GM12892 (cell line): ENCODE measurements at regions not wholly inside any gene's neighbourhood (a gene's known extent, or its start where the extent isn't known, plus 50 kb on each side); places are given as distances from the start of the nearest gene placed in this dataset.
"Not testable (repeated sequence)": the region's sequence is repeated elsewhere in the genome, so short reads cannot be mapped to it uniquely, and the experiment has no call there.

Experiments used
- DNase-seq: peaks from one replicate; pipeline ENCODE4 v3.0.0; 2011; ENCODE audit not compliant: insufficient read length
- FAIRE-seq: peaks from 2 replicates; lab custom pipeline; 2011; peaks lifted over from hg19 to GRCh38; lab: Jason Lieb, UNC
- POLR2A ChIP-seq: IDR thresholded peaks from 2 replicates; pipeline ENCODE4 v1.6.1; 2011; ENCODE audit warnings: low read depth, low read length, control low read depth
- POLR2AphosphoS5 ChIP-seq: IDR thresholded peaks from 2 replicates; pipeline ENCODE4 v1.6.1; 2011; ENCODE audit warnings: low read depth, low read length, control low read depth
- TAF1 ChIP-seq: IDR thresholded peaks from 2 replicates; pipeline ENCODE4 v1.6.1; 2011; ENCODE audit warnings: low read depth, mild to moderate bottlenecking, control low read depth, low read length, borderline replicate concordance

- no peak for FAIRE-seq
- no peak for DNase-seq
Measured at GRCh38 chr15:26201177-26201858, 338.2 kb upstream of the ATP10A start.

DNA sequence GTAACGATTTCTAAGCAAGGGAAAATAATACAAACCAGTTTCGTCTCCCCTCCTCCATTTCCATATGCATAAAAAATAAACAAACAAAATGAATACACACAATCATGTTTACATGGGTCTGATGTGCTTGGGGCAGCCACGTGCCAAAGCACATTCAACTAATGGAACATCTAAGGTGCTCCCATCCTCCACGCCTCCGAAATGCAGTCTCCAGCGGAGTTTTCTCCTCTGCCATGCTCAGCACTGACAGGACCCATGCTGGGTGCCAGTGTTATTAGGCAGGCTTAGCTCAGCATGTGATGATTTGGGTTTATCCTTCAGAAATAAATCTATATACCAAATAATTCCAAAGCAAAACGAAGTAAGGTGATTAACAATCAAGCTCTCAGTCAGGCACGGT is 337.3 kb upstream of the ATP10A start:
- TF ChIP-seq POLR2AphosphoS5 (no peak), POLR2A (no peak), TAF1 (no peak)
- FAIRE-seq (no peak), DNase-seq (no peak)

More at GRCh38 chr15:26201177-26201858, 338.2 kb upstream of the ATP10A start:
- TF ChIP-seq TAF1 (no peak), POLR2A (no peak), POLR2AphosphoS5 (no peak)

GRCh38 chr15:26197719-26198118 is 334.6 kb upstream of the ATP10A start:
- DNase-seq (no peak), FAIRE-seq (no peak)
- no peak for TF ChIP-seq POLR2A
- TF ChIP-seq POLR2AphosphoS5: no peak
- no peak for TF ChIP-seq TAF1

GRCh38 chr15:26197060-26197459 is 333.9 kb upstream of the ATP10A start:
- TF ChIP-seq POLR2AphosphoS5 (no peak), TAF1 (no peak), POLR2A (no peak)
- FAIRE-seq: no peak
- DNase-seq: no peak

DNA sequence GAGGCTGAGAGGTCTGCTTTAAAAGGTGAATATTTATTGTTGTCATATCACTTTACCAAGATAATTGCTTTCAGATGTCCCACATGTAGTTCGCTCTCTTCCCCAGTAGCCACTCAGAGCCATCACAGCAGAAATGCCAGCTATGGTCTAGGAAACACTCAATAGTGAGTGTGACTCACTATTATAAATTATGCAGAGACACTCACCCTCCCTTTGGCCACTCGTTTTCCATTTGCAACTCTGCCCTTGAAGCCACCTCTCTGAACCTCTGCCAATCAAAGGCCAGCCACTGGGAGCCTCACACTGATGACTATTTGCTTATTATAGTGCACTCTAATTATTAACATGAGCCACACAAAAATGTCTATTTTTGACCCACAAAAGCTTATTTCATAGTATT is 328.1 kb upstream of the ATP10A start:
- no peak for DNase-seq
- no peak for FAIRE-seq
- TF ChIP-seq POLR2AphosphoS5 (no peak), POLR2A (no peak), TAF1 (no peak)

DNA sequence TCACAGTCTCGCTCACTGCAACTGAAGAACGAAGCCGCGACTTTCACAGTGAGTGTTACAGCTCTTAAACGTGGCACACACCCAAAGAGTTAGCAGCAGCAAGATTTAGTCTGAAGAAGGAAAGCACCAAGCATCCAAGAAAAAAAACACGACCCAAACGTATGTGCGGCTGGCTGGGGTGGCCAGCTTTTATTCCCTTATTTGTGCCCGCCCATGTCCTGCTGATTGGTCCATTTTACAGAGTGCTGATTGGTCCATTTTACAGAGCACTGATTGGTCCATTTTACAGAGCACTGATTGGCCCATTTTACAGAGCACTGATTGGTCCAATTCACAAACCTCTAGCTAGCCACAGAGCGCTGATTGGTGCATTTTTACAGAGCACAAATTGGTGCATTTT is 323.0 kb upstream of the ATP10A start:
- DNase-seq, FAIRE-seq: not testable (repeated sequence)

DNA sequence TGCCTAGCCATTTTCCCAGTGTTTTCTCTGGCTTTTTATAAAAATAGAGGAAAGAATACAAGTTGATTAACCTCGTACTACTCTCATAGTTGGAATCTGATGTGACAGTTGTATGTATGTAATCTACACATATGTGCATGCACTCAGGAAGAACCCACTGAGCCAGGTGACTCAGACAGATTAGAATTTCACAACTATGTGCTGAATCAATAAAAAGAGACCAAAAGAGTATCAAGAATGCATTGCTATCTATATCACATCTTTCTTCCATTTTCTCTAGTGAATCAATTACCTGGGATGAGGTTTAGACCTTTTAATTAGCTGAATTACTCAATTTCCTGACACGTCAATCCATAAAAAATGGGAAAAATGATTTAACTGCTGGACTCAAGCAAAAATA is 319.3 kb upstream of the ATP10A start:
- no peak for FAIRE-seq
- no peak for DNase-seq
- TF ChIP-seq POLR2A (no peak), TAF1 (no peak), POLR2AphosphoS5 (no peak)

DNA sequence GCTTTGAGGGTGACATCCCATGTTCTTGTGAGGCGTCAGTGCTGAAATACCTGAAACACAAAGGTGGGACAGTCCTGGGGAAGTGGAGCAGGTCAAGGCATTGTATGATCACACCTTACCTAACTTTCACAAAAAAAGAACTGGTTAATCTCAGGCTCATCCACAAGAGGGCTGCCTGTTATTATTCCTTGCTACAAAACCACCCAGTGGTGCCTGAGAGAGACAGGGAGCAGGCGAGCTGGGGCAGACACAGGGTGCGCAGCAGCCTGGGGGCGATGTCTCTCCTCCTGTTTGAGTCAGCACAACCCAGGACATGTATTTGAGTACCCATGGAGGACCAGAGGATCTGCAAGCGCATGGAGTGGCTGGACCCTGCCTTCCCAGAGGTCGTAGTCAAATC is 316.8 kb upstream of the ATP10A start:
- DNase-seq: no peak
- FAIRE-seq: no peak

GRCh38 chr15:26178640-26179220 is 315.6 kb upstream of the ATP10A start:
- no peak for FAIRE-seq

More for the DNA sequence above, 316.8 kb upstream of the ATP10A start:
- no peak for TF ChIP-seq TAF1
- no peak for TF ChIP-seq POLR2A
- no peak for TF ChIP-seq POLR2AphosphoS5

DNA sequence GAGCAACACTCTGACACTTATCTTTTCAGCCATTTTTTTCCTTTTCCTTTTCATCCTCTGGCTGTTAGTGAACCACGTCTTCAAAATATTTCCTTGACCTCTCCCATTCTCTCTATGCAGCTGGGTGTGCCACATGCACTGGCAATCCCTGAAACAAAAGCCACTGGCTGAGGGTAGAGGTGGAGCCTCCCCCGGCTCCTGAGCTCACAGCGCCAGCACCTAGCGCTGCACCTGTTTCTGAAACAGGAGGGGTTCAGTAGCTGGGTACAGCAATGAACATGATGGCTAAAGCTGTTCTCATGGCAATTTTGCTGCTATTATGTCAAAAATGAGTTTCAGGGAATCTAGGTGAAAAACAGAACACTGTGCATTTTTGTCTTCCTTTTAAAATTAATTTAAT is 314.7 kb upstream of the ATP10A start:
- TF ChIP-seq POLR2A (no peak), POLR2AphosphoS5 (no peak), TAF1 (no peak)
- FAIRE-seq: no peak
- no peak for DNase-seq

More at GRCh38 chr15:26178640-26179220, 315.6 kb upstream of the ATP10A start:
- DNase-seq: no peak
- TF ChIP-seq POLR2A (no peak), TAF1 (no peak), POLR2AphosphoS5 (no peak)

GRCh38 chr15:26176831-26177230 is 313.7 kb upstream of the ATP10A start:
- TF ChIP-seq TAF1 (no peak), POLR2A (no peak), POLR2AphosphoS5 (no peak)
- no peak for FAIRE-seq

DNA sequence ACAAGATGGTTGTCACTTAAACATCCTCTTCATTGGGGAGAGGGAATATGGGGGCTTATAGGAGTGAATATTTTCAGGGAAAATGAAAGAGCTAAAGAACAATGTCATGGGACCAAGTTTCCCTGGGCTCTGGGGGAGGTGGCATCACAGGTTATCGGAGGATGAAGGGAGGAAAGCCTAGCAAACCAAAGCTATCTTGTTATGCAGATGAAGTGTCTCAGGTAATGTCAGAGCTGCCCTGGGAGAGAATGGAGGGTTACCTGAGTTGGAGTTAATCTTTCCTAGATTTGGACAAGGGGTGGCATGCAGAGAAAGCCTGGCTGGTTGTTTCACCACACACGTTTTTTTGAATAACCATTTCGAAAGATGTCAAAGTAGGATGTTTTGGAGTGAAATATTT is 308.1 kb upstream of the ATP10A start:
- DNase-seq (no peak), FAIRE-seq (no peak)
- no peak for TF ChIP-seq POLR2AphosphoS5
- no peak for TF ChIP-seq POLR2A
- TF ChIP-seq TAF1: no peak

More at GRCh38 chr15:26176831-26177230, 313.7 kb upstream of the ATP10A start:
- DNase-seq: no peak

DNA sequence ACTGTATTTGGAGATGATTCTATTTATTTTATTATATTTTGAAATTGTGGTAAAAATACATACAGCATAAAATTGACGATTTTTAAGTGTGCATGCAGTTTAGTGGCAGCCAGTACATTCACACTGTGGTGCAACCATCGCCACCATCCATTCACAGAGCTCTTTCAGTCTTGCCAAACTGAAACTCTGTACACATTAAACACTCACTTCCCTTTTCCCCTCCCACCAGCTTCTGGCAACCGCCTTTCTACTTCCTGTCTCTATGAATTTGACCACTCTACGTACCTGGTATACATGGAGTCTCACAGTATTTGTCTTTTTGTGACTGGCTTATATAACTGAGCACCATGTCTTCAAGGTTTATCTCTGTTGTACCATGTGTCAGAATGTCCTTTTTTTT is 303.3 kb upstream of the ATP10A start:
- no peak for FAIRE-seq
- DNase-seq: no peak
- TF ChIP-seq POLR2AphosphoS5: no peak
- TF ChIP-seq TAF1: no peak
- no peak for TF ChIP-seq POLR2A
